ENCODE measurements at regions not wholly inside any gene's neighbourhood (a gene's known extent, or its start where the extent isn't known, plus 50 kb on each side); places are given as distances from the start of the nearest gene placed in this dataset.

GRCh38 chr18:47316924-47317323 is 65.5 kb upstream of the SKOR2 start:
- no peak for DNase-seq

- DNase-seq: no peak
Observed at GRCh38 chr18:47313901-47314300, 62.4 kb upstream of the SKOR2 start.

GRCh38 chr18:47311585-47311984 is 60.1 kb upstream of the SKOR2 start:
- no peak for DNase-seq

Data from midbrain (tissue), 1 donor.